Fibroblast of lung (primary cell): ENCODE measurements at regions not wholly inside any gene's neighbourhood (a gene's known extent, or its start where the extent isn't known, plus 50 kb on each side); places are given as distances from the start of the nearest gene placed in this dataset.

Experiments
- DNase-seq, 2 donors: peaks; one replicate each; pipeline versions ENCODE4 v3.0.0 to v3.0.0-alpha.2; 2010; ENCODE audit warnings: low read depth in 2 of 2
- H2AFZ ChIP-seq: 2 replicates; pipeline ENCODE4 v1.5.1; 2012; ENCODE audit warnings: low read length, control low read depth, inconsistent platforms
- H3K27ac ChIP-seq: 2 replicates; pipeline ENCODE4 v1.5.1; 2011; ENCODE audit warnings: low read length, control low read depth; ENCODE audit not compliant: insufficient read depth
- H3K27me3 ChIP-seq: 2 replicates; pipeline ENCODE4 v1.5.1; 2011; ENCODE audit warnings: mild to moderate bottlenecking, low read length; ENCODE audit not compliant: control insufficient read depth, insufficient read depth
- H3K36me3 ChIP-seq: 2 replicates; pipeline ENCODE4 v1.5.1; 2011; ENCODE audit warnings: low read length; ENCODE audit not compliant: control insufficient read depth, insufficient read depth
- H3K4me1 ChIP-seq: 2 replicates; pipeline ENCODE4 v1.5.1; 2011; ENCODE audit warnings: low read length; ENCODE audit not compliant: control insufficient read depth, insufficient read depth; ENCODE audit errors: extremely low read depth
- H3K4me2 ChIP-seq: 2 replicates; pipeline ENCODE4 v1.5.1; 2011; ENCODE audit warnings: low read length, control low read depth; ENCODE audit not compliant: insufficient read depth; ENCODE audit errors: extremely low read depth
- H3K4me3 ChIP-seq, 4 experiments: fragments of 200-600 bp in 1 of 4; sonication (generic) in 1 of 4; replicated peaks in 1 of 4; 2 replicates each; pipeline ENCODE4 v1.5.1; 2011 to 2016; ENCODE audit warnings: low read length in 4 of 4, low read depth in 3 of 4, mild to moderate bottlenecking in 3 of 4, control low read depth in 2 of 4, inconsistent platforms in 1 of 4, mixed read lengths in 1 of 4; ENCODE audit not compliant: insufficient read depth in 1 of 4; ENCODE audit errors: control extremely low read depth in 1 of 4
- H3K79me2 ChIP-seq: 2 replicates; pipeline ENCODE4 v1.5.1; 2012; ENCODE audit warnings: mild to moderate bottlenecking, low read length, inconsistent platforms; ENCODE audit not compliant: control insufficient read depth, insufficient read depth
- H3K9ac ChIP-seq: 2 replicates; pipeline ENCODE4 v1.5.1; 2011; ENCODE audit warnings: mild to moderate bottlenecking, low read length, control low read depth; ENCODE audit not compliant: insufficient read depth
- H3K9me3 ChIP-seq: 2 replicates; pipeline ENCODE4 v1.5.1; 2012; ENCODE audit warnings: low read depth, low read length; ENCODE audit not compliant: control insufficient read depth, insufficient read depth
- H4K20me1 ChIP-seq: 2 replicates; pipeline ENCODE4 v1.5.1; 2011; ENCODE audit warnings: low read length; ENCODE audit not compliant: control insufficient read depth, insufficient read depth; ENCODE audit errors: extremely low read depth
- CTCF ChIP-seq, 2 donors: IDR thresholded peaks in 1 of 2; conservative IDR thresholded peaks in 1 of 2; 1 replicate in 1 of 2; 2 replicates in 1 of 2; pipeline ENCODE4 v1.5.1; 2011 to 2012; ENCODE audit warnings: low read length in 2 of 2, control low read depth in 1 of 2, inconsistent platforms in 1 of 2, low read depth in 1 of 2, mild to moderate bottlenecking in 1 of 2
- EZH2 ChIP-seq: IDR thresholded peaks from 2 replicates; pipeline ENCODE4 v1.5.1; 2012; ENCODE audit warnings: low read length, control low read depth, mild to moderate bottlenecking; ENCODE audit errors: missing control alignments

GRCh38 chr10:16182144-16182543 lies 254.7 kb upstream of the PTER start:
- TF ChIP-seq EZH2: no peak
- no peak for TF ChIP-seq CTCF (conservative IDR thresholded peaks at IDR 0.05 in 1 of 2, IDR thresholded peaks at IDR 0.05 in 1 of 2; ENCODE audit: low read depth in 1 of 2, low read length in 2 of 2)
- no peak for DNase-seq
- Histone ChIP-seq H2AFZ (no peak overlapping the region), H3K27ac (no peak overlapping the region), H3K79me2 (no peaks in the 10 kb centered on the region), H3K4me1 (no peaks in the 10 kb centered on the region), H3K9ac (no peak overlapping the region), H4K20me1 (no peaks in the 10 kb centered on the region), H3K9me3 (no peaks in the 10 kb centered on the region), H3K4me3 (no peak overlapping the region), H3K36me3 (no peaks in the 10 kb centered on the region), H3K4me2 (no peak overlapping the region), H3K27me3 (no peaks in the 10 kb centered on the region)

GRCh38 chr10:16182688-16183087 lies 254.1 kb upstream of the PTER start:
- no peaks in the 10 kb centered on the region for H3K27me3 ChIP-seq
- H3K4me2 ChIP-seq: no peak overlapping the region
- H4K20me1 ChIP-seq: no peaks in the 10 kb centered on the region
- H2AFZ ChIP-seq: no peak overlapping the region
- H3K4me1 ChIP-seq: no peaks in the 10 kb centered on the region
- no peaks in the 10 kb centered on the region for H3K79me2 ChIP-seq
- H3K9me3 ChIP-seq: no peaks in the 10 kb centered on the region
- no peak overlapping the region for H3K9ac ChIP-seq
- no peak for TF ChIP-seq EZH2
- TF ChIP-seq CTCF (conservative IDR thresholded peaks at IDR 0.05 in 1 of 2, IDR thresholded peaks at IDR 0.05 in 1 of 2; ENCODE audit: low read depth in 1 of 2, low read length in 2 of 2): no peak
- no peaks in the 10 kb centered on the region for H3K36me3 ChIP-seq
- H3K4me3 ChIP-seq: no peak overlapping the region
- no peak for DNase-seq
- no peak overlapping the region for H3K27ac ChIP-seq

GRCh38 chr10:16184096-16184597 lies 252.7 kb upstream of the PTER start:
- no peaks in the 10 kb centered on the region for H4K20me1 ChIP-seq
- TF ChIP-seq CTCF (conservative IDR thresholded peaks at IDR 0.05 in 1 of 2, IDR thresholded peaks at IDR 0.05 in 1 of 2; ENCODE audit: low read depth in 1 of 2, low read length in 2 of 2) (no peak), EZH2 (no peak)
- H3K27me3 ChIP-seq: no peaks in the 10 kb centered on the region
- H3K9me3 ChIP-seq: no peaks in the 10 kb centered on the region
- no peak overlapping the region for H2AFZ ChIP-seq
- H3K79me2 ChIP-seq: no peaks in the 10 kb centered on the region
- H3K4me1 ChIP-seq: no peaks in the 10 kb centered on the region
- H3K9ac ChIP-seq: no peak overlapping the region
- no peak overlapping the region for H3K4me3 ChIP-seq
- no peak overlapping the region for H3K27ac ChIP-seq
- no peak overlapping the region for H3K4me2 ChIP-seq
- H3K36me3 ChIP-seq: no peaks in the 10 kb centered on the region
- no peak for DNase-seq
